GM12878 (cell line): ENCODE measurements at regions not wholly inside any gene's neighbourhood (a gene's known extent, or its start where the extent isn't known, plus 50 kb on each side); places are given as distances from the start of the nearest gene placed in this dataset.

ENCODE experiments used
- ATAC-seq: fragments of 200-7000 bp; cut with Tn5 transposase; 3 replicates; pipeline ENCODE4 v1.9.1; 2020; ENCODE audit warnings: mild to moderate bottlenecking, moderate library complexity
- BruUV-seq: library from RNA; stranded (reverse); fragments of 400-500 nt; replicated peaks from 2 replicates; lab custom pipeline; 2021; lab: Mats Ljungman, UMichigan
- CTCF ChIA-PET: fragments of 300-600 bp; sonication (Branson Sonifier 250); formaldehyde crosslinking; extraction: SDS; loops from one replicate; lab custom pipeline; 2021; ENCODE audit warnings: inconsistent platforms; lab: Yijun Ruan, JAX
- POLR2A ChIA-PET: fragments of 350-600 bp; formaldehyde crosslinking; extraction: SDS; loops from one replicate; lab custom pipeline; 2021; ENCODE audit warnings: inconsistent platforms; lab: Charles Lee
- RAD21 ChIA-PET: fragments of 300-600 bp; sonication (Branson Sonifier 250); formaldehyde crosslinking; loops from one replicate; lab custom pipeline; 2023; ENCODE audit warnings: antibody characterized with exemption; ENCODE audit not compliant: unreplicated experiment; lab: Charles Lee
- SMC1A ChIA-PET: fragments of 300-600 bp; sonication (Branson Sonifier 250); formaldehyde crosslinking; loops from one replicate; lab custom pipeline; 2023; ENCODE audit not compliant: unreplicated experiment, uncharacterized antibody; lab: Charles Lee
- DNase-seq: peaks from one replicate; pipeline ENCODE4 v3.0.0-alpha.2; 2011; ENCODE audit warnings: low read depth, low spot score
- FAIRE-seq: peaks from 3 replicates; lab custom pipeline; 2011; peaks lifted over from hg19 to GRCh38; lab: Jason Lieb, UNC
- H2AFZ ChIP-seq: 2 replicates; pipeline ENCODE4 v1.6.0; 2011; ENCODE audit warnings: low read depth, low read length, control low read depth; ENCODE audit not compliant: control insufficient read depth
- H3K27ac ChIP-seq: 2 replicates; pipeline ENCODE4 v1.5.1; 2011; ENCODE audit warnings: control low read depth; ENCODE audit not compliant: control insufficient read depth, insufficient read depth
- H3K27me3 ChIP-seq, 2 experiments: replicated peaks in 1 of 2; 2 replicates each; pipeline versions ENCODE4 v1.6.0 to v1.6.1; 2011; ENCODE audit warnings: low read length in 1 of 2; ENCODE audit not compliant: control insufficient read depth in 2 of 2, insufficient read depth in 2 of 2
- H3K36me3 ChIP-seq, 2 experiments: 2 replicates each; pipeline ENCODE4 v1.5.1; 2011; ENCODE audit warnings: low read length in 1 of 2; ENCODE audit not compliant: control insufficient read depth in 2 of 2, insufficient read depth in 2 of 2
- H3K4me1 ChIP-seq: 2 replicates; pipeline ENCODE4 v1.6.1; 2011; ENCODE audit warnings: mild to moderate bottlenecking, low read length, moderate library complexity, mixed read lengths; ENCODE audit not compliant: control insufficient read depth, insufficient read depth
- H3K4me2 ChIP-seq: 2 replicates; pipeline ENCODE4 v1.6.0; 2011; ENCODE audit warnings: control low read depth; ENCODE audit not compliant: control insufficient read depth, insufficient read depth
- H3K4me3 ChIP-seq: fragments of 200-600 bp; sonication (generic); 2 replicates; pipeline ENCODE4 v1.5.1; 2016
- H3K79me2 ChIP-seq: 2 replicates; pipeline ENCODE4 v1.6.0; 2011; ENCODE audit warnings: low read length; ENCODE audit not compliant: control insufficient read depth, insufficient read depth
- H3K9ac ChIP-seq: 2 replicates; pipeline ENCODE4 v1.8.0; 2011; ENCODE audit warnings: low read length, control low read depth, mixed read lengths; ENCODE audit not compliant: control insufficient read depth, insufficient read depth
- H3K9me3 ChIP-seq: replicated peaks from 3 replicates; pipeline ENCODE4 v1.5.1; 2011; ENCODE audit warnings: mild to moderate bottlenecking, low read length; ENCODE audit not compliant: control insufficient read depth, insufficient read depth
- H4K20me1 ChIP-seq: 2 replicates; pipeline ENCODE4 v1.6.0; 2011; ENCODE audit not compliant: control insufficient read depth, insufficient read depth
- BCL11A ChIP-seq: IDR thresholded peaks from 2 replicates; pipeline ENCODE4 v1.6.1; 2011; ENCODE audit warnings: low read depth, low read length
- CREM ChIP-seq: IDR thresholded peaks from 2 replicates; pipeline ENCODE4 v1.6.1; 2014; ENCODE audit warnings: antibody characterized with exemption, low read depth
- IKZF2 ChIP-seq, 2 experiments: fragments of 450-650 bp; IDR thresholded peaks; 2 replicates each; pipeline ENCODE4 v1.6.1; 2017; ENCODE audit warnings: mild to moderate bottlenecking in 2 of 2, moderate library complexity in 2 of 2
- JUNB ChIP-seq: IDR thresholded peaks from 2 replicates; pipeline ENCODE4 v1.6.1; 2016; ENCODE audit warnings: antibody characterized with exemption, mild to moderate bottlenecking
- MEF2A ChIP-seq: IDR thresholded peaks from 2 replicates; pipeline ENCODE4 v1.6.1; 2011; ENCODE audit warnings: low read depth, mild to moderate bottlenecking, low read length, moderate library complexity; ENCODE audit not compliant: insufficient read depth
- NFXL1 ChIP-seq: fragments of 450-650 bp; IDR thresholded peaks from 2 replicates; pipeline ENCODE4 v1.6.1; 2017; ENCODE audit warnings: antibody characterized with exemption, mild to moderate bottlenecking, borderline replicate concordance
- NRF1 ChIP-seq: conservative IDR thresholded peaks from 2 replicates; pipeline ENCODE4 v1.6.1; 2011; ENCODE audit warnings: mild to moderate bottlenecking, low read depth, low read length, improper control_type of control experiment
- POLR2A ChIP-seq: IDR thresholded peaks from 2 replicates; pipeline ENCODE4 v1.6.1; 2011; ENCODE audit warnings: low read depth, mild to moderate bottlenecking, low read length
- RB1 ChIP-seq: fragments of 450-650 bp; formaldehyde crosslinking; IDR thresholded peaks from 2 replicates; pipeline ENCODE4 v1.6.1; 2017; ENCODE audit warnings: mild to moderate bottlenecking, borderline replicate concordance
- TCF12 ChIP-seq: IDR thresholded peaks from 2 replicates; pipeline ENCODE4 v1.6.1; 2011; ENCODE audit warnings: low read depth, mild to moderate bottlenecking, low read length
- ZNF207 ChIP-seq: fragments of 450-650 bp; IDR thresholded peaks from 2 replicates; pipeline ENCODE4 v1.6.1; 2014; ENCODE audit warnings: antibody characterized with exemption, mild to moderate bottlenecking, borderline replicate concordance
- ZNF274 ChIP-seq: IDR thresholded peaks from one replicate; pipeline ENCODE4 v1.8.0; 2011; ENCODE audit not compliant: insufficient read length, insufficient read depth
- WGBS: methylation state at CpG from one replicate; pipeline ENCODE4 v1.1.6; 2016; ENCODE audit warnings: low lambda C conversion rate; ENCODE audit not compliant: insufficient replicate concordance, insufficient coverage; ENCODE audit errors: missing lambda C conversion rate; 5-methylcytosine and 5-hydroxymethylcytosine counted together
- in situ Hi-C: fragments of 300-500 bp; cut with MboI; formaldehyde crosslinking; loops from 9 replicates; pipeline ENCODE4 v1.14.3; 2018; ENCODE audit warnings: mixed read lengths
- intact Hi-C: fragments of 100-400 bp; cut with micrococcal nuclease; formaldehyde crosslinking; loops from one replicate; pipeline ENCODE4 v1.14.2; 2022; ENCODE audit not compliant: unreplicated experiment
- TF ChIP-seq, protein P1 (sequence below): IDR thresholded peaks from 2 replicates; pipeline ENCODE4 v1.6.1; 2011; ENCODE audit warnings: borderline replicate concordance, low read depth, mild to moderate bottlenecking, moderate library complexity, mixed read lengths, low read length; ENCODE audit not compliant: insufficient read depth; ENCODE audit errors: extremely low read length
- TF ChIP-seq, protein P2 (sequence below): fragments of 450-650 bp; formaldehyde crosslinking; IDR thresholded peaks from 2 replicates; pipeline ENCODE4 v1.4.0; 2022; ENCODE audit warnings: mild to moderate bottlenecking, moderate library complexity

GRCh38 chr5:121706686-121707085, 145.0 kb upstream of the FTMT start:
- H3K27me3 ChIP-seq, result no peaks in the 10 kb centered on the region
- H3K4me3 ChIP-seq, result no peak overlapping the region
- no peaks in the 10 kb centered on the region for H3K4me1 ChIP-seq
- ChIA-PET RAD21 (no interaction called here), POLR2A (no interaction called here), SMC1A (no interaction called here), CTCF (no interaction called here)
- H3K79me2 ChIP-seq, result no peaks in the 10 kb centered on the region
- H2AFZ ChIP-seq, result no peak overlapping the region
- FAIRE-seq (no peak), ATAC-seq (no peak), DNase-seq (no peak)
- no peaks in the 10 kb centered on the region for H3K9me3 ChIP-seq
- no peak overlapping the region for H3K4me2 ChIP-seq
- no peak overlapping the region for H3K27ac ChIP-seq
- in situ Hi-C loops (no loop called here), intact Hi-C loops (no loop called here)
- 0% methylated on average over 2 of the region's 2 CpGs for WGBS
- no peak overlapping the region for H3K9ac ChIP-seq
- BruUV-seq, result no TSS peak
- no peaks in the 10 kb centered on the region for H3K36me3 ChIP-seq
- TF ChIP-seq BCL11A (no peak), JUNB (no peak), RB1 (no peak), IKZF2 (IDR thresholded peaks at IDR 0.05) (no peak), POLR2A (no peak), ZNF274 (no peak), CREM (no peak), NFXL1 (no peak), MEF2A (no peak), ZNF207 (no peak), TCF12 (no peak), NRF1 (no peak)
- TF ChIP-seq, protein P1, sequence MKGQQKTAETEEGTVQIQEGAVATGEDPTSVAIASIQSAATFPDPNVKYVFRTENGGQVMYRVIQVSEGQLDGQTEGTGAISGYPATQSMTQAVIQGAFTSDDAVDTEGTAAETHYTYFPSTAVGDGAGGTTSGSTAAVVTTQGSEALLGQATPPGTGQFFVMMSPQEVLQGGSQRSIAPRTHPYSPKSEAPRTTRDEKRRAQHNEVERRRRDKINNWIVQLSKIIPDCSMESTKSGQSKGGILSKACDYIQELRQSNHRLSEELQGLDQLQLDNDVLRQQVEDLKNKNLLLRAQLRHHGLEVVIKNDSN, result no peak
- TF ChIP-seq, protein P2, sequence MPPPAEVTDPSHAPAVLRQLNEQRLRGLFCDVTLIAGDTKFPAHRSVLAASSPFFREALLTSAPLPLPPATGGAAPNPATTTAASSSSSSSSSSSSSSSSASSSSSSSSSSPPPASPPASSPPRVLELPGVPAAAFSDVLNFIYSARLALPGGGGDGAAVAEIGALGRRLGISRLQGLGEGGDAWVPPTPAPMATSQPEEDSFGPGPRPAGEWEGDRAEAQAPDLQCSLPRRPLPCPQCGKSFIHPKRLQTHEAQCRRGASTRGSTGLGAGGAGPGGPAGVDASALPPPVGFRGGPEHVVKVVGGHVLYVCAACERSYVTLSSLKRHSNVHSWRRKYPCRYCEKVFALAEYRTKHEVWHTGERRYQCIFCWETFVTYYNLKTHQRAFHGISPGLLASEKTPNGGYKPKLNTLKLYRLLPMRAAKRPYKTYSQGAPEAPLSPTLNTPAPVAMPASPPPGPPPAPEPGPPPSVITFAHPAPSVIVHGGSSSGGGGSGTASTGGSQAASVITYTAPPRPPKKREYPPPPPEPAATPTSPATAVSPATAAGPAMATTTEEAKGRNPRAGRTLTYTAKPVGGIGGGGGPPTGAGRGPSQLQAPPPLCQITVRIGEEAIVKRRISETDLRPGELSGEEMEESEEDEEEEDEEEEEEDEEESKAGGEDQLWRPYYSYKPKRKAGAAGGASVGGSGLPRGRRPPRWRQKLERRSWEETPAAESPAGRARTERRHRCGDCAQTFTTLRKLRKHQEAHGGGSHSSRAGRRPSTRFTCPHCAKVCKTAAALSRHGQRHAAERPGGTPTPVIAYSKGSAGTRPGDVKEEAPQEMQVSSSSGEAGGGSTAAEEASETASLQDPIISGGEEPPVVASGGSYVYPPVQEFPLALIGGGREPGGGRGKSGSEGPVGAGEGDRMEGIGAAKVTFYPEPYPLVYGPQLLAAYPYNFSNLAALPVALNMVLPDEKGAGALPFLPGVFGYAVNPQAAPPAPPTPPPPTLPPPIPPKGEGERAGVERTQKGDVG (CRISPR knock-in tag), result no peak
- no peaks in the 10 kb centered on the region for H4K20me1 ChIP-seq
